Hematopoietic multipotent progenitor cell treated with erythropoietin and hydrocortisone succinate and interleukin-3 and kit ligand, for 6 days (in vitro differentiated cells): ENCODE measurements at regions not wholly inside any gene's neighbourhood (a gene's known extent, or its start where the extent isn't known, plus 50 kb on each side); places are given as distances from the start of the nearest gene placed in this dataset.
"Not testable (repeated sequence)": the region's sequence is repeated elsewhere in the genome, so short reads cannot be mapped to it uniquely, and the experiment has no call there.

Experiments
- DNase-seq: peaks from one replicate; pipeline ENCODE4 v3.0.0-alpha.2; 2015

DNA sequence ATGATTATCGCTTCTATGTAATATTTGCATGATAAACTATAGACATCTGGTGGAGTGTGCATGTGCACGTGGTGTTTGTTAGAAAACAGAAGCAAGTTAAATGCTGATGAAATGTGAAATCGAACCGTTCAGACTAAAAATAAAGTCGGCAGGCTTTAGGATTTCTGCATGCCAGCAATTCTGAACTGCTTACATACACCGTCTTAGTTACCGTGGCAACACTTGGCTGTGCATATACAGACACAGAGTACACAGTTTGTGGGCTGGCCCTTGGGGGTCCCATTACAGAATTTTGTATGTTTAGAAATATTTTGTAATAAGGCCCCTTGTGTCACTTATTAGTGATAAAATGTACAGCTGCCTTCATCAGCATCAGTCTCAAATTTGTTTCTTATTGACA is 605.5 kb downstream of the RBFOX1 start:
- DNase-seq: no peak

DNA sequence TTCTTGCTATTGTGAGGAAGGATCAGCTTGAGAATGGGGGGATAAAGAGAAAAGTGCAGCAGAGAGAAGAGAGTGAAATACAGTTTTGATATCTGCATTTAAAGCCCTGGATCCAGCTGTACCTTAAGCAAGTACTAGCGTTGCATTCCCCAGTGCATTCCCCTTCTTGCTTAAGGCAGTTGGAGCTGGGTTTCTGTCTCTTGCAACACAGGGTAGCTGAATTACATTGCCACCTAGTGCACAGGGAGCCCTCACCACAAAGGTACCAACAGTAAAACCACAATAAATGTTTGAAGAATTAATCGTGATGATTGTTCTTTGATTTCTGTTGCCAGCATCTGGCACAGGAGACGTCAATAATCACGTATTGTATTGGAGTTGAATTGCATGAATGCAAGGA is 588.7 kb downstream of the RBFOX1 start:
- DNase-seq: no peak

DNA sequence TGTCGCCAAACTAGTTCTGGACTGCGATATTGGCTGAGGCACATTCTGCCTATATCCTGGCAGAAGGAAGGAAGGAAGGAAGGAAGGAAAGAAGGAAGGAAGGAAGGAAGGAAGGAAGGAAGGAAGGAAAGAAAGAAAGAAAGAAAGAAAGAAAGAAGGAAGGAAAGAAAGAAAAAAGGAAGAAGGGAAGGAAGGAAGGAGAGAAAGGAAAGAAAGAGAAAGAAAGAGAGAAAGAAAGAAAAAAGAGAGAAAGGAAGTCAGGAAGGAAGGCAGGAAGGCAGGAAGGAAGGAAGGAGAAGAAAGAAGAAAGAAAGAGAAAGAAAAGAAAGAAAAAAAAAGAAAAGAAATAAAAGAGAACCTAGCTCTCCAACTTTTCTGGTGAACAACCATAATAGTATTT is 587.1 kb downstream of the RBFOX1 start:
- DNase-seq: no peak

DNA sequence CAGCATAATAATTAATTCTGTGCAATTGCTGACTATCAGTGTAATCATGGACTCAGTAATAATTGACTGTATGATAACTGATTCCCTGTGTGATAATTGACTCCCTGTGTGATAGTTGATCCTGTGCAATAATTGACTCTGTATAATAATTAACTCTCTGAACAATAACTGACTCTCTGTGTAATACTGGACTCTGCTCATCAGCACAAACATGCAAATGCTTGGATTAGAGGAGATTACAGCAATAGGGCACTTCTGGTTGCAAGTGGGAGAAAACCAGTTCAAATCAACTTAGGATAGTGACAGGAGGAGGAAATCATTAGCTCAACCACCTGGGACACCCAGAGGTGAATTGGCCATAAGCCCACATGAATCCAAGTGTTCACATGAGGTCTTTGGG is 582.1 kb downstream of the RBFOX1 start:
- DNase-seq: no peak

DNA sequence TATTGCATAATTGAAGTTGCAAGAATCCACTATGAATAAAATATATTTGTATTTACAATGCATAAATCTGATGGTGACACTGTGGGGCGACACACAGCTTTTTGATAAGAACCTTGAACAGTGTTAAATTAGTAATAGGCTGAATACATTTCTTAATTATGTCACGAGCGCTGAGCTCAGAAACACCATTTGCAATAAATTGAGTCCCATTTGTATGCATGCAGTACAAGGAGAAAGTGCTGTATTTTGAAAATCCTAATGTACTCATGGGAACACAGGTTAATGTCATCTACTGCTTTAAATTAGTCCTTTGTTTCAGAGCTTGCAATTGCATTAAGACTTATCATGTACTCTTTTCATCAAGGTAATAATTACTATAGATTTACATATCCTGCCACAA is 579.5 kb downstream of the RBFOX1 start:
- no peak for DNase-seq

DNA sequence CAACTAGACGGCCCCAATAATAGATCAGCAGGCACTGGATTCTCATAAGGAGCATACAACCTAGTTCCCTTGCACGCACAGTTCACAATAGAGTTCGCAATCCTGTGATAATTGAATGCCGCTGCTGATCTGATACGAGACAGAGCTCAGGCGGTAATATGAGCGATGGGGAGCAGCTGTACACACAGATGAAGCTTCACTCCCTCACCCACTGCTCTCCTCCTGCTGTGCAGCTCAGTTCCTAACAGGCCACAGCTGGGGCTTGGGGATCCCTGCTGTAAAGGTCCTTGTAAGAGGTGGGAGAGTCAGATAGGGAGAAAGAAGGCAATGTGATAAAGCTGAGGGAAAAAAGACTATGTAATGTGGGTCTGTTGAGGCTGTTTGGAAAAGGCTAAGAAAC is 577.5 kb downstream of the RBFOX1 start:
- no peak for DNase-seq

DNA sequence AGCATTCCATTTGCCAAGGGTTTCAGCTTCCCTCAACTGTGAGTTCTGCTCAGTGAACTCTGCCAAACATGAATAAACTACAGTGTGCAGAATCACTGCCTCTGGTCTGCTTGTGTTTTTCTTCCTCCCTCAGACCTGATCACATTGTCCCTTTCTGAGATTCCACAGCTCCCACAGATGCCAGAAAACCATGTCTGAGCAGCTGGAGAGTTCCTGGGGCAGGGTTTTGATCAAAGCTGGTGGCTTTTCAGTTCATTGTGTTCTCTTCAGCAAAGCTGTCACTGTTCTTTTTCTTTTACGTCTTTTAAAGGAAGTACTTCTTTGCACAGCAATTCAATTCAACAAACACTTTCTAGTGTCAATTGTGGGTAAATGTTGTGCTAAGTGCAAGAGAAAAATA is 555.8 kb downstream of the RBFOX1 start:
- no peak for DNase-seq

DNA sequence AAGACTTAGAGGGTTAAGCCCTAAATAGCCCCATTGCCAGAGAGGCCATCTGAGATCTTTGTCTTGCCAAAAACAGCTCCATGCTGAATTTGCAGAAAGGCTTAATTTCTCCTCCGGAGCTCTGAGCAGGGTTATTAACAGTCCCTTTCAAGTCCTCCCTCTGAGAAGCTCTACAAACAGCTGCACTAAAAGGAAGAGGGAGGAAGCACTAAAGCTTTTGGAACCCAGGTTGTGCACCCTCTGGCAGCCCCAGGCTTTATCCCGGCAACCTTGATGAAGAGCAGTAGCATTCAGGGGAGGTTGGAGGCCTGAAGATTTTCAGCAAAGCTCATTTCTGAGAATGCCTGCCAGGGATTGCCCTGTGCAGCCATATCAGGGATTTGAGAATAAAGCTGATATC is 554.7 kb downstream of the RBFOX1 start:
- DNase-seq: no peak

DNA sequence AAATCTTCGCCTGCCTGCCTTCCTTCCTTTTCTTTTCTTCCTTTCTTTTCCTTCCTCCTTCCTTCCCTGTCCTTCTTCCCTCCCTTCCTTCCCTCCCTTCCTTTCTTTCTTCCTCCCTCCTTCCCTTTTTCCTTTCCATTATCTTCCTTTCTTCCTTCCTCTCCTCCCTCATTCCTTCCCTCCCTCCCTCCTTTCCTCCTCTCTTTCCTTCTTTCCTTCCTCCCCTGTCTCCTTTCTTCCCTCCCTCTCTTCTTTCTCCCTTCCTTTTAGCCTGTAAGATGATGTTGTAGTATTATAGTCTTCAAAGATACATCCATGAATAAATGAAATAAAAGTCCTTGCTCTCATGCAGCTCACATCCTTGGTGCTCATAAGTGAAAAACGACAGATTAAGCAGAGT is 539.3 kb downstream of the RBFOX1 start:
- no peak for DNase-seq

DNA sequence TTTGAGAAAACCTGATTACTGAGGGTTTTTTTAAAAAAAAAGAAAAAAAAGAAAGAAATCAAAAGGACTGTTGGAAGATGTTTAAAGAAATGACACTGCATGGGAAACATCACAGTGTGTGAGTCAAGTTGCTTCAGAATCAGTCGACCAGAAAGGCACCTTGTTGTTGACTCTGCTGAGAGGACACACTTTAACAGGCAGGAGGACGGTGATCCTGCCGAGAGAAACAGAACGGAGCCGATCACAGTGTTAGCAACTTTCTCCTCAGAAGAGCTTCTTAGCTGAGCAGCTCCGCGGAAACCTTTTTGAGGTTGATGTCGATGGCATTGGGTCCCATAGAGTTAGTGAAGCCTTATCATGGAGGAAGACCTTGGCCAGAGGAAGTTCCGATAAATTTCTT is 538.7 kb downstream of the RBFOX1 start:
- DNase-seq: no peak

DNA sequence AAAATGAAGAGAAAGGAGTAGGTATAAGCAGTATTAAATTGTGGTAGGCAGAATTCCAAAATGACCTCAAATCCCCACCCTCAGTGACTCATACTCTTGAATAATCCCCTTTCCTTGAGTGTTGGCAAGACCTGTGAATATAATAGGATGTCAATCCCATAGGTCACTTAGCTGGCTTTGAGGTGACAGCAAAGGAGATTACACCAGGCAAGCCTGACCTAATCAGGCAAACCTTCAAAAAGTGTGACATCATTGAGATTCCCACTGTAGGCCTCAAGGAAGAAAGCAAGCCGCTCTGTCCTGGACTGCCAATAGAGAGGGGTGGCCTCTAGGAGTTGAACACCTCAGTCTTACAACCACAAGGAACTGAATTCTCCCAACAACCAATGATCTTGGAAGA is 535.2 kb downstream of the RBFOX1 start:
- DNase-seq: no peak

DNA sequence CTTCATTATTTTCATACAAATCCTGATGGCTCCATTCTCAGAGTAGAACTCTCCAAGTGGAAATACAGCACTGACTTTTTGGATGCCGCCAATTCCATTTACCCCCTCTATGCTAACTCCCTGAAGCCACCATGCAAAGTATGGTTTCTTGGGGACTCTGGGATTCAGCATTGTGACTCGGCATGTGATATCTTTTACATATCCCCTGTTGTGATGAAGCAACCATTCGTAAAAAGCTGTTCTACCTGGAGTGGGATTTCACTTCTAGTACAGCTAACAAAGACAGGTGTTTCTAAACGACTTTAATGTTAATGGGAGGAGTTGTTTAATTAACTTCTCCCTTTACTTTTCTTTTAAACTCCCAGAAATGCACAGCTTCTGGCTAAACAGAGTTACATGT is 533.5 kb downstream of the RBFOX1 start:
- DNase-seq: no peak

DNA sequence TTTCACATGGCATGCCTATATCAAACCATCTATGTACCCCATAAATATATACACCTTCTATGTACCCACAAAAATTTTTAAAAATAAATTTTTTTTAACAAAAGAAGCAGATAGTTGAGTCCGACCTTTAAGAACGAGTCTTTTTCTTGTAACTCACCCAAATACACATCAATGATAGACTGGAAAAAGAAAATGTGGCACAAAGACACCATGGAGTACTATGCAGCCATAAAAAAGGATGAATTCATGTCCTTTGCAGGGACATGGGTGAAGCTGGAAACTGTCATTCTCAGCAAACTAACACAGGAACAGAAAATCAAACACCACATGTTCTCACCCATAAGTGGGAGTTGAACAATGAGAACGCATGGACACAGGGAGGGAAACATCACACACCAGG is 532.7 kb downstream of the RBFOX1 start:
- DNase-seq: not testable (repeated sequence)

DNA sequence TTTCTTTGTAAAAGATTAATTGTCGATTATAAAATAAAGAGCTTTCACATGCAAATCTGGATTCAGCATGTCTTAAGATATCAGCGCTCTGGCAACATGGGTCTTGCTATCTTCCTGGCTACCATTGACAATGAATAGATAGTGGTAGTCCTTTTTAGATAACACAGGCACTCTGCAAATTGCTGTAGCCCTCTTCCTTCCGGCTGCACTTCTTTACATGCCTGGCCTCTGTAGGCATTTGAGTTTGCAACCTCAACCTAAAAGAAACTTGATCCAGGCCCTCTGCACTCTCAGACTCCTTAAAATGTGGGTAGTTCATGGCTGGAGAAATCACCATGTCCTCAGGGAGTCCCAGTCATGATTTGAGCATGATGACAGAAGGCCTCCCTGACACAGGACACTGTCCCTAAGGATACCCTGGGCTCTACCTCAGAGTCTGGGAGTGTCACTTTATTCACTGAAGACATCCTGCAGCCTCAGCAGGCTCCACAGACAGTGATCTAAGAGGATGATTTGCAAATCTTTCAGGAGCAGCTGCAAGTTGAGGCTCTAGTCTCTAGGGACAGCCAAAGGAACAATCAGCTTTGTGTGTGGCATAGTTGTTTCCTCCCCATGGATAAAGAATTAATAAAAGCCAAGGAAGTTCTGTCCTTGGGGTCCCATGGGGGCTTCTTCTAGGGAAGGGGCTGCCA is 529.4 kb downstream of the RBFOX1 start:
- no peak for DNase-seq

DNA sequence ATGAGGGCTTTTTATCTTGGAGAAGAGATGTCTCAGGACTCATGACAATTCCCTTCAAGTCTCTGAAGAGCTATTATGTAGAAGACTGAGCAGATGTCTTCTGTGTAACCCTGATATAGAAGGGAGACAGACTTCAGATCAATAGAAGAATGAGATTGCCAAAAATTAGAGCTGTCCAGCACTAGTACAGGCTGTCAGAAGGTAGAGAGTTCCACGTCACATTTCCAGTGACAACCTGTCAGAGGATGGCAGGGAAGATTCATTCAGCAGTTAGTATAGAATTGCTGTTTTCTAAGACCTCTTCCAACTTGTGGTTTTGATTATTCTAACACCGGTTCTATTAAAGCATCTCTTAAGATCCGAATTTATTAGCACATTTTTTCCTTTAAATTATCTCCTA is 520.6 kb downstream of the RBFOX1 start:
- DNase-seq: no peak

DNA sequence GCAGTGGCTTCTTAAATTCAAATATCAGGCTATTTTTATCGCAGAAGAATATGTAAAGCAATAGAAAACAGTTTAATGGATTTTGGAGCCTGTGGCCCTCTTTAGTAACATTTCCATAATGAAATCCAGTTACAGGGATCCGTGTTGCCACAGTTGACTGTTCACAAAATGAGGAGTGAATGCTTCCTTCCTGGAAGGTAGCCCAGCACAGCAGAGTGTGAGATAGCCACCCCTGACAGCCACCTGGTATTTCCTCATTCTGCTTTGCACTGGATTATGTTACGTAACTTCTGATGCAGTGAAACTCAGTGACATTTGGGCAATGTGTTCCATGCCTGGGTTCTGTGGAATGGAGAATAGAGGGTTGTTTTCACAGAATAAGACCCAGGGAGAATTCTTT is 517.2 kb downstream of the RBFOX1 start:
- DNase-seq: no peak

DNA sequence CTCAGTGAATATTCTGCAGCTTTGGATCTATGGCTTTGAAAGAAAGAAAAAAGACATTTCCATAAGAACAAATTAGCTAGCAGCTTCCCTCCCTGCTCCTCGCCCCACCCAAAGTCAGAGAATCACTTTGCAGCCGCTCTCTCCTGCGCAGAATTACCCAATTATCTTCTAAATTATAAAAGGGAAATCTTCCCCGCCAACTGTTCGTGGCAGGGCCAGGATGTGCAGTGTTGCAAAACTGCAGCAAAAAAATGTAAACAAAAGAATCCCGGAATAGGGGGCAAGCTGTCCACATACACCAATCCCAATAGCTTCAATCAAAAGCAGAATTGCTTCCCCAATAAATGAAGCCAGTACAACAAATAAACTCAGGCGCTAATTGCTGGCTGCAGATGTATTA is 510.6 kb downstream of the RBFOX1 start:
- no peak for DNase-seq

DNA sequence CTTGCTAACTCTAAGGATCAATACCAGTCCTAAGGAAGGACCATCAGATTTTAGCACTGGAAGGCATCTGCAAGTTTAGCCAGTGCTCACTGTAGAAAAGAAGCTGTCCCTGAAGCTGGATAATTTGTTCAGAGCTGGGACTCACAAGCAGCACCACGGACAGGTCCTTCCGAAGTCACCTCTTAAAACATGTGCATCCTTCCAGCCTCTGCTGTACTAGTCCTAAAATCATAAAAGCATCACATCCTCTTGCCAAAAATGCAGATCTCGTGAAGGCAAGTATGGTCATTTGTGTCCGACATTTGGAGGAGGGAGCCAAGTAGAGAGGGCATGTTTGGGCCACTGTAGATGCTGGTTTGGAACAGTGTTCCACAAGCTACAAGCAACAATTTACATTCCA is 506.9 kb downstream of the RBFOX1 start:
- DNase-seq: no peak

DNA sequence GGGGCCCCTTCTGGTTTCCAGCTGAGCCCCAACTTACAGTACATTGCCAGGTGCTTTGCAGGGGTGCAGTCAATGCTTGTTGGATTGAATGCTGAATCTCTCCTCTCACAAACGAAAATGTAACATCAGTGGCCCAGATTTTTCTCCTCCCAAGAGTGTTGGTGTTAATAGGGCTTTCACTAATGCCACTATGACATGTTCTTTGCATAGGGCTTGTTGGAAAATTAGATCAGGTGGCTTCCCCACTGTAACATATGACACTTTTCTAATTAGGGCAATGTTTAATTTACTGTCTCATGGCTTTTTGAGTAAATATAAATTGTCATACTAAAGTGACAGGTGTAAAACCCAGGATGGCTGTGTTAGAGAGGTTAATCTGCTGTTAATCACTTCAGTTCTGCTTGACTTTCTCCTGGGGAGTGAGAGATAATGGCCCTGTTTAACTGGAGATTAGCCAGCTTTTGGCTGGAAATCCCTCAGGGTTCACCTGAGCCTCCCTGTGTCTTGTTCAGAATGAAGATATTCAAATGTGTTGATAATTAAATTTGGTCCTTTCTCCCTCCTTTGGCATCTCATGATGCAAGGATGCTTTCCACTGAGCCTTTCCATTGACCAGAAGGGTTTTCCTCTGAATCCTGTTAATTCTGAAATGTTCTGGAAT is 502.3 kb downstream of the RBFOX1 start:
- DNase-seq: no peak

DNA sequence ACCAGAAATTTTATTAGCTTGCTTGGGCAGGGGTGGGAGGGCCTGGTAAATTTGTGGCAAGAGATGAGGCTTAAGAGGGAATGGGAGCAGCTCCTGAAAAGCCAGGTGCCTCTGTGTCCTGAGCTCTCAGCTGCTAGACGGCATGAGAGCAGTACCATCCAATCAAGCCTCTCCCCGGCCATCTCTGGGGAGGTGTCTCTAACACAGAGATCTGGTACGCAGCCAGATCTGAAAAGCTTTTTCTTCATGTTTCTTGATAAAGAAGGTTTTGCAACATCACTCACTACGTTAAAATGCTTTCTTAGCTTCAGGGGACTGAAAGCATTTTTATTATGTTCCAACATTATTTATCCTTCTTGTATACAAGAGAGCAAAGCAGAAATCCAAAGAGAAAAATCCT is 488.2 kb downstream of the RBFOX1 start:
- no peak for DNase-seq

DNA sequence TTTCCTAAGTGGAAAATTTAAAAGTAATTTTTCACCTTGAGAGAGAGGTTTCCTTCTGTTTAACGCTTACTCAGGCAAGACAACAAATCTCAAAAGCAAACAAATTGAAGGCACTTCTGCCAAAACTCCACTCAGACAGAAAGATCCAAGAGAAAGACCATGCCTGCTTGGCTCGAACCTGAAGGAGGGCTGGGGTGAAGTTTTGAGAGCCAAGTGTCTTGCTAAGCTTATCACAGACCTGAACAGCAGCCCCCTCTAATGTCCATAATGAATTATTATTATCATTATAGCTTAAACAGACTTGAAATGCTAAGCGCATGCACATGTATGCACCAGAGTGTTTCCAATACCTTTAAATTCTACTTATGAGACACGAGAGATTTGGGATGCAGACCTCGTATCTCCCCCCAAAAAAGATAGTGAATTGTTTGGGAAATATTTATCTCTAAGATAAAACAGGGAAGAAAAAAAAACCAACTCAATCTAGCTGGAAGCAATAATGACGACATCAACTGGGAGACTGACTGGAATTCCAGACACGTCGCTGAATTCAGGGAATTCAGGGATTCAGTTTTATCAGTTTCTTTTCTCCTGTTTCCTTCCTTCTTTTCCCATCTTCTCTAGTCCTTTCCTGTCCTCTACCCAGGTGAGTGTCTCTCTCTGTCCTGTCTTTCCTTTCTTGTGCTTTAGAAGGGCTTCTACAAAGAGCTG is 473.2 kb downstream of the RBFOX1 start:
- no peak for DNase-seq

DNA sequence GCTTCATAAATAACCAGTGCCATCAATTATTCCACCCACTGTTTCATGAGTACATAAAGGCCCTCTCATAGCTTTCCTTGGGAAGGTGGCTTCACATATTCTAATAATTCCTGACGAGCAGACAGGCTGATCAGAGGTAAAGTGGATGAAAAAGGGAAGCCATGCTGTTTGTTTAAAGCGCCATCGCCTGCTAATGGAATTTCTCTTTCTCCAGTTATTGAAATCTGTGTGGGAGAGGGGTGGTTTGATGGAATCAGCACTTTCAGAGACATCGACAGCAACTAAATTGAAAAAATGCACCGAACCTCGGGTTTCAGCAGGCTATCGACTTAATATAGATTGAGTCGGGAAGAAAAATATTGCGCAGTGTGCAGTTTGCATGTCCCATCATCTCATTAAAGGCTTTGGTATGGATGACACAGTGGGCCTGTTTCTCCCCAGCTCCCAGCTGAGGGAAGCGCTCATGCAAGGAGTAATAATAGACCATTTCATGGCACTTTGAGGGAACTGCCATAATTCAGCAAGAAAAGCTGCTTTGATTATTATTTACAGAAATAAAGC is 472.1 kb downstream of the RBFOX1 start:
- no peak for DNase-seq

DNA sequence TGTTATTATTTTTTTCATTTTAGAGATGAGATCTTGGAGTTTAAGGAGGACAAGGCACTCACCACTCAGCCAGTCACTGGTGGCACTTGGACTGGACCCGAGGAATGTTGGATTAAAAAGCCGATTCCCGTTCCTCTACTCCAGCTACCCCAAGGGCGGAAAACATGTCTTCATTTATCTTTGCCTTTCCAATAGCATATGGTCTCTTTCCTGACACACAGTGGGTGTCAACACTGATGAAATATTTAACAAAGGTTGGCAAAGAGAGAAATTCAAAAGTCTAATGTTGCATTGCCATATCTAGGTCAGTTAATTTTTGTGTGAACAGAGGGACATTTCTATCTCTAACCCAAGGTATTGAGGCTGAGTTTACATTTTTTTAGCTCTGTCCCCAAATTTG is 459.7 kb downstream of the RBFOX1 start:
- DNase-seq: no peak

DNA sequence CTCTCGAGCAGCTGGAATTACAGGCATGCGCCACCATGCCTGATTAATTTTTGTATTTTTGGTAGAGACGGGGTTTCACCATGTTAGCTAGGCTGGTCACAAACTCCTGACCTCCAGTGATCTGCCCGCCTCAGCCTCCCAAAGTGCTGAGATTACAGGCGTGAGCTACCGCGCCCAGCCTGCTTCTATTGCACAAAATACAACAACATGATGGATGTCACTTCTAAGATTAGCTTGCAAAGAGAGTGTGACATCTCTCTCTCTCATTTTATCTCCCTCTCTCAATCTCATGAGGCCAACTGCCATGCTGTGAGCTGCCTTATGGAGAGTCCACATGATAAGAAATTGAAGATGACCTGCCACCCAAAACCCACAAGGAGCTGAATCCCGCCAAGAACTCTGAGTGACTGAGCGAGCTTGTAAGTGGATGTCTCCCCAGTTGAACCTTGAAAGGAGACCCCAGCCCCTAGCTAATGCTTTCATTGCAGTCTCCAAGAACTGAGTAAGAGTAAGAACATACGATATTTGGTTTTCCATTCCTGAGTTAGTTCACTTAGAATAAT is 458.5 kb downstream of the RBFOX1 start:
- DNase-seq: no peak
